Esophagus muscularis mucosa (tissue), 4 donors: ENCODE measurements at regions not wholly inside any gene's neighbourhood (a gene's known extent, or its start where the extent isn't known, plus 50 kb on each side); places are given as distances from the start of the nearest gene placed in this dataset.

Experiments used
- DNase-seq: peaks from one replicate; pipeline ENCODE4 v3.0.0-alpha.2; 2017; ENCODE audit errors: extremely low spot score
- H3K27ac ChIP-seq, 4 donors: fragments of 200-600 bp; sonication (generic); replicated peaks in 1 of 4; 1 replicate in 3 of 4; 2 replicates in 1 of 4; pipeline ENCODE4 v1.5.1; 2016 to 2019; ENCODE audit warnings: mild to moderate bottlenecking in 1 of 4
- H3K27me3 ChIP-seq, 4 donors: fragments of 200-600 bp; sonication (generic); one replicate each; pipeline versions ENCODE4 v1.5.1 to v1.6.0; 2016 to 2019
- H3K36me3 ChIP-seq, 4 donors: fragments of 200-600 bp; sonication (generic); one replicate each; pipeline ENCODE4 v1.5.1; 2016 to 2019
- H3K4me1 ChIP-seq, 4 donors: fragments of 200-600 bp; sonication (generic); one replicate each; pipeline ENCODE4 v1.5.1; 2016 to 2019
- H3K4me3 ChIP-seq, 4 donors: fragments of 200-600 bp; sonication (generic); 1 replicate in 2 of 4; 2 replicates in 2 of 4; pipeline ENCODE4 v1.5.1; 2016 to 2019; ENCODE audit warnings: mild to moderate bottlenecking in 4 of 4, moderate library complexity in 1 of 4
- H3K9me3 ChIP-seq, 4 donors: fragments of 200-600 bp; sonication (generic); 1 replicate in 3 of 4; 2 replicates in 1 of 4; pipeline ENCODE4 v1.5.1; 2016 to 2019
- CTCF ChIP-seq, 3 experiments: fragments of 200-600 bp in 2 of 3; fragments of 450-650 bp in 1 of 3; sonication (generic) in 2 of 3; IDR thresholded peaks; one replicate each; pipeline ENCODE4 v1.5.1; 2017 to 2019; ENCODE audit warnings: antibody characterized with exemption in 3 of 3, mild to moderate bottlenecking in 2 of 3, moderate library complexity in 1 of 3
- EP300 ChIP-seq: sonication (generic); formaldehyde crosslinking; IDR thresholded peaks from one replicate; pipeline ENCODE4 v1.6.1; 2017; ENCODE audit warnings: antibody characterized with exemption
- POLR2A ChIP-seq: fragments of 450-650 bp; IDR thresholded peaks from one replicate; pipeline ENCODE4 v1.6.1; 2017; ENCODE audit warnings: antibody characterized with exemption, moderate library complexity, mild to moderate bottlenecking, low read depth
- POLR2AphosphoS5 ChIP-seq, 2 donors: sonication (generic); formaldehyde crosslinking; IDR thresholded peaks; one replicate each; pipeline ENCODE4 v1.6.1; 2017; ENCODE audit warnings: antibody characterized with exemption in 2 of 2
- WGBS: methylation state at CpG from one replicate; pipeline ENCODE4 v1.1.5; 2018; 5-methylcytosine and 5-hydroxymethylcytosine counted together
- intact Hi-C: fragments of 100-400 bp; cut with DNase I; formaldehyde crosslinking; loops from one replicate; pipeline ENCODE4 v1.15.1; 2023

- H3K9me3 ChIP-seq = peaks cover 0 to 5% (median 0%) of the 10 kb centered on the region in 4 donors
- no peaks in the 10 kb centered on the region for H3K36me3 ChIP-seq
- no peak overlapping the region for H3K27ac ChIP-seq
- intact Hi-C loops = no loop called here
- WGBS = 70% methylated on average over 1 of the region's 1 CpG
- no peak for DNase-seq
- no peaks in the 10 kb centered on the region for H3K4me1 ChIP-seq
- no peak overlapping the region for H3K4me3 ChIP-seq
- no peak for TF ChIP-seq POLR2AphosphoS5 (IDR thresholded peaks at IDR 0.05)
- no peak for TF ChIP-seq EP300
- no peak for TF ChIP-seq POLR2A
- TF ChIP-seq CTCF (IDR thresholded peaks at IDR 0.05) = no peak
- no peaks in the 10 kb centered on the region for H3K27me3 ChIP-seq
These were observed 478.7 kb downstream of the MEI4 start for GRCh38 chr6:78131521-78131920.

GRCh38 chr6:78132671-78133410, 480.0 kb downstream of the MEI4 start:
- no peak for DNase-seq
- Histone ChIP-seq H3K4me3 (no peak overlapping the region), H3K27ac (no peak overlapping the region), H3K27me3 (no peaks in the 10 kb centered on the region), H3K9me3 (peaks cover 0 to 13% (median 0%) of the 10 kb centered on the region in 4 donors), H3K4me1 (no peaks in the 10 kb centered on the region), H3K36me3 (no peaks in the 10 kb centered on the region)
- TF ChIP-seq EP300 (no peak), POLR2AphosphoS5 (IDR thresholded peaks at IDR 0.05) (no peak), CTCF (IDR thresholded peaks at IDR 0.05) (no peak), POLR2A (no peak)
- 86% methylated on average over 8 of the region's 8 CpGs for WGBS
- intact Hi-C loops = no loop called here

GRCh38 chr6:78150425-78150824, 497.6 kb downstream of the MEI4 start:
- no peak overlapping the region for H3K4me3 ChIP-seq
- peaks cover 0 to 8% (median 0%) of the 10 kb centered on the region in 4 donors for H3K9me3 ChIP-seq
- no peaks in the 10 kb centered on the region for H3K4me1 ChIP-seq
- no peak for DNase-seq
- H3K36me3 ChIP-seq = no peaks in the 10 kb centered on the region
- intact Hi-C loops = no loop called here
- 71% methylated on average over 3 of the region's 3 CpGs for WGBS
- no peaks in the 10 kb centered on the region for H3K27me3 ChIP-seq
- H3K27ac ChIP-seq = no peak overlapping the region
- no peak for TF ChIP-seq CTCF (IDR thresholded peaks at IDR 0.05)
- no peak for TF ChIP-seq EP300
- no peak for TF ChIP-seq POLR2A
- TF ChIP-seq POLR2AphosphoS5 (IDR thresholded peaks at IDR 0.05) = no peak

GRCh38 chr6:78153976-78154375, 501.1 kb downstream of the MEI4 start:
- intact Hi-C loops = no loop called here
- Histone ChIP-seq H3K9me3 (peaks cover 0 to 8% (median 0%) of the 10 kb centered on the region in 4 donors), H3K27ac (no peak overlapping the region), H3K36me3 (no peaks in the 10 kb centered on the region), H3K4me1 (no peaks in the 10 kb centered on the region), H3K27me3 (no peaks in the 10 kb centered on the region), H3K4me3 (no peak overlapping the region)
- TF ChIP-seq EP300 (no peak), POLR2AphosphoS5 (IDR thresholded peaks at IDR 0.05) (no peak), CTCF (IDR thresholded peaks at IDR 0.05) (no peak), POLR2A (no peak)
- no peak for DNase-seq

- Histone ChIP-seq H3K36me3 (no peaks in the 10 kb centered on the region), H3K27ac (no peak overlapping the region), H3K9me3 (no peaks in the 10 kb centered on the region), H3K4me3 (no peak overlapping the region), H3K27me3 (no peaks in the 10 kb centered on the region), H3K4me1 (no peaks in the 10 kb centered on the region)
- WGBS = 86% methylated on average over 2 of the region's 2 CpGs
- intact Hi-C loops = no loop called here
- TF ChIP-seq EP300 (no peak), CTCF (IDR thresholded peaks at IDR 0.05) (no peak), POLR2A (no peak), POLR2AphosphoS5 (IDR thresholded peaks at IDR 0.05) (no peak)
- no peak for DNase-seq
These were observed 504.8 kb downstream of the MEI4 start for GRCh38 chr6:78157606-78158005.
